ENCODE measurements at regions not wholly inside any gene's neighbourhood (a gene's known extent, or its start where the extent isn't known, plus 50 kb on each side); places are given as distances from the start of the nearest gene placed in this dataset.

GRCh38 chr13:71252184-71252704 is 614.8 kb downstream of the DACH1 start:
- Histone ChIP-seq H3K27ac (no peak overlapping the region), H3K4me2 (no peak overlapping the region), H3K4me3 (no peak overlapping the region), H3K4me1 (no peaks in the 10 kb centered on the region), H3K9me3 (no peaks in the 10 kb centered on the region)
- CTCF ChIA-PET = no interaction called here
- WGBS (ENCODE audit: missing lambda C conversion rate) = 7% methylated on average over 4 of the region's 4 CpGs
- ATAC-seq (no peak), DNase-seq (ENCODE audit: low read depth in 1 of 2, low spot score in 1 of 2) (no peak), FAIRE-seq (no peak)
- no peak for TF ChIP-seq CHD4 (IDR thresholded peaks at IDR 0.05; ENCODE audit: borderline replicate concordance)
- TF ChIP-seq CHD2 (IDR thresholded peaks at IDR 0.05; ENCODE audit: low read length, partially characterized antibody) = no peak
- TF ChIP-seq RFX5 (IDR thresholded peaks at IDR 0.05) = no peak
- no peak for TF ChIP-seq JUNB (IDR thresholded peaks at IDR 0.05)
- POLR2A ChIA-PET = no interaction called here

GRCh38 chr13:71251292-71251951 is 615.6 kb downstream of the DACH1 start:
- no peak for TF ChIP-seq JUNB (IDR thresholded peaks at IDR 0.05)
- no peak for TF ChIP-seq MAZ (IDR thresholded peaks at IDR 0.05; ENCODE audit: borderline replicate concordance, low read depth, low read length)
- Histone ChIP-seq H3K9me3 (no peaks in the 10 kb centered on the region), H3K27ac (no peak overlapping the region), H3K4me1 (no peaks in the 10 kb centered on the region), H3K4me2 (no peak overlapping the region), H3K4me3 (no peak overlapping the region)
- FAIRE-seq (no peak), DNase-seq (ENCODE audit: low read depth in 1 of 2, low spot score in 1 of 2) (no peak), ATAC-seq (no peak)
- 31% methylated on average over 4 of the region's 4 CpGs for WGBS (ENCODE audit: missing lambda C conversion rate)
- POLR2A ChIA-PET = no interaction called here
- CTCF ChIA-PET = no interaction called here

- ATAC-seq = no peak
Observed at GRCh38 chr13:71249011-71249410, 618.0 kb downstream of the DACH1 start.

GRCh38 chr13:71244161-71244560 is 622.8 kb downstream of the DACH1 start:
- DNase-seq (ENCODE audit: low read depth in 1 of 2, low spot score in 1 of 2) (no peak), FAIRE-seq (no peak), ATAC-seq (no peak)
- H3K27ac ChIP-seq = no peak overlapping the region
- ChIA-PET POLR2A (no interaction called here), CTCF (no interaction called here)
- TF ChIP-seq ZFP36 (IDR thresholded peaks at IDR 0.05; ENCODE audit: borderline replicate concordance, partially characterized antibody) (no peak), USF2 (IDR thresholded peaks at IDR 0.05) (no peak), PBX3 (IDR thresholded peaks at IDR 0.05) (no peak), RFX5 (IDR thresholded peaks at IDR 0.05) (no peak)
- H3K4me1 ChIP-seq = no peaks in the 10 kb centered on the region
- WGBS (ENCODE audit: missing lambda C conversion rate) = 2% methylated on average over 3 of the region's 3 CpGs
- H3K4me2 ChIP-seq = no peak overlapping the region
- no peak overlapping the region for H3K4me3 ChIP-seq
- H3K9me3 ChIP-seq = no peaks in the 10 kb centered on the region

More at GRCh38 chr13:71249011-71249410, 618.0 kb downstream of the DACH1 start:
- TF ChIP-seq POLR2AphosphoS2 (conservative IDR thresholded peaks at IDR 0.05; ENCODE audit: low read length) (no peak), EHF (CRISPR knock-in tag; IDR thresholded peaks at IDR 0.05) (no peak), ZFP36 (IDR thresholded peaks at IDR 0.05; ENCODE audit: borderline replicate concordance, partially characterized antibody) (no peak), ZSCAN20 (CRISPR knock-in tag; IDR thresholded peaks at IDR 0.05) (no peak), SMC3 (IDR thresholded peaks at IDR 0.05) (no peak), CHD2 (IDR thresholded peaks at IDR 0.05; ENCODE audit: low read length, partially characterized antibody) (no peak), CBX8 (IDR thresholded peaks at IDR 0.05) (no peak), TFCP2L1 (CRISPR knock-in tag; IDR thresholded peaks at IDR 0.05) (no peak), REST (IDR thresholded peaks at IDR 0.05) (no peak), HDAC2 (IDR thresholded peaks at IDR 0.05) (no peak), JUN (IDR thresholded peaks at IDR 0.05) (no peak), CBX2 (IDR thresholded peaks at IDR 0.05; ENCODE audit: borderline replicate concordance, low read depth) (no peak), HOXB5 (CRISPR knock-in tag; IDR thresholded peaks at IDR 0.05) (no peak)
- POLR2A ChIA-PET = no interaction called here
- CTCF ChIA-PET = no interaction called here
- Histone ChIP-seq H3K9me3 (no peaks in the 10 kb centered on the region), H3K4me3 (no peak overlapping the region), H3K4me1 (no peaks in the 10 kb centered on the region), H3K4me2 (no peak overlapping the region), H3K27ac (no peak overlapping the region)
- no peak for DNase-seq (ENCODE audit: low read depth in 1 of 2, low spot score in 1 of 2)
- no peak for FAIRE-seq
- WGBS (ENCODE audit: missing lambda C conversion rate) = 8% methylated on average over 1 of the region's 1 CpG
